GM12878 (cell line): ENCODE measurements at regions not wholly inside any gene's neighbourhood (a gene's known extent, or its start where the extent isn't known, plus 50 kb on each side); places are given as distances from the start of the nearest gene placed in this dataset.

Experiments
- BHLHE40 ChIP-seq, 2 experiments: fragments of 450-650 bp in 1 of 2; IDR thresholded peaks; 2 replicates each; pipeline ENCODE4 v1.6.1; 2011 to 2017; ENCODE audit warnings: low read depth in 2 of 2, borderline replicate concordance in 1 of 2, improper control_type of control experiment in 1 of 2, low read length in 1 of 2, mild to moderate bottlenecking in 1 of 2
- BMI1 ChIP-seq: fragments of 450-650 bp; IDR thresholded peaks from 2 replicates; pipeline ENCODE4 v1.6.1; 2016; ENCODE audit warnings: mild to moderate bottlenecking, moderate library complexity, borderline replicate concordance
- BRCA1 ChIP-seq: IDR thresholded peaks from 2 replicates; pipeline ENCODE4 v1.6.1; 2011; ENCODE audit warnings: low read depth, low read length, improper control_type of control experiment
- EP300 ChIP-seq, 2 experiments: fragments of 150-350 bp in 1 of 2; IDR thresholded peaks; 2 replicates each; pipeline ENCODE4 v1.6.1; 2011 to 2012; ENCODE audit warnings: low read depth in 2 of 2, low read length in 2 of 2, borderline replicate concordance in 1 of 2, improper control_type of control experiment in 1 of 2, inconsistent platforms in 1 of 2; ENCODE audit not compliant: control insufficient read depth in 1 of 2
- HDAC6 ChIP-seq: fragments of 200-600 bp; sonication (generic); IDR thresholded peaks from one replicate; pipeline ENCODE4 v1.8.0; 2017; ENCODE audit warnings: antibody characterized with exemption; ENCODE audit not compliant: unreplicated experiment
- RCOR1 ChIP-seq: conservative IDR thresholded peaks from 2 replicates; pipeline ENCODE4 v1.6.1; 2012; ENCODE audit warnings: low read depth, low read length, improper control_type of control experiment
- STAT1 ChIP-seq: fragments of 450-650 bp; conservative IDR thresholded peaks from 2 replicates; pipeline ENCODE4 v1.6.1; 2014; ENCODE audit warnings: antibody characterized with exemption, mild to moderate bottlenecking
- TF ChIP-seq, protein P1 (sequence below), 3 experiments: IDR thresholded peaks in 2 of 3; conservative IDR thresholded peaks in 1 of 3; 2 replicates each; pipeline ENCODE4 v1.5.1; 2011; ENCODE audit warnings: low read depth in 3 of 3, low read length in 3 of 3, mild to moderate bottlenecking in 3 of 3, control low read depth in 2 of 3, moderate library complexity in 2 of 3, inconsistent platforms in 1 of 3, mixed read lengths in 1 of 3; ENCODE audit not compliant: control insufficient read depth in 2 of 3, insufficient read depth in 1 of 3; ENCODE audit errors: extremely low read depth in 1 of 3

DNA sequence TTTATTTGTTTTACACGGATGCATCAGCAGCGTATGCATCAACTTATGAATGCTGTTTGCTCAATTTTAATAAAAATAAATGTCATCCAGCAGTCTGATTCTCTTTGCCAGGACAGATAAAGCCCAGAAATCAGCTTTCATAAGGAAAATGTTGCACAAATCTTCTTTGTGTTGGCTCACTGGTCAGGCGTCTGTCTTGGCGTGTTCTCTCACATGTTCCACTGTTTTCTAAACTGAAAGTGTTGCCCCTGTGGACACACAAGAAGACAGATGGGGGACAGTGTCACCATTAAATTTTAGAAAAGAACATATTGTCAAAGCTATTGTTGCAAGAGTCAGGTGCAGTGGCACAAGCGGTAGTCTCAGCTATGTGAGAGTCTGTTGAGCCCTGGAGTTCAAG, 316.2 kb downstream of the CENPC start:
- no peak for TF ChIP-seq EP300 (IDR thresholded peaks at IDR 0.05; ENCODE audit: borderline replicate concordance in 1 of 2, control insufficient read depth in 1 of 2, low read depth in 2 of 2, low read length in 2 of 2)
- TF ChIP-seq, protein P1, sequence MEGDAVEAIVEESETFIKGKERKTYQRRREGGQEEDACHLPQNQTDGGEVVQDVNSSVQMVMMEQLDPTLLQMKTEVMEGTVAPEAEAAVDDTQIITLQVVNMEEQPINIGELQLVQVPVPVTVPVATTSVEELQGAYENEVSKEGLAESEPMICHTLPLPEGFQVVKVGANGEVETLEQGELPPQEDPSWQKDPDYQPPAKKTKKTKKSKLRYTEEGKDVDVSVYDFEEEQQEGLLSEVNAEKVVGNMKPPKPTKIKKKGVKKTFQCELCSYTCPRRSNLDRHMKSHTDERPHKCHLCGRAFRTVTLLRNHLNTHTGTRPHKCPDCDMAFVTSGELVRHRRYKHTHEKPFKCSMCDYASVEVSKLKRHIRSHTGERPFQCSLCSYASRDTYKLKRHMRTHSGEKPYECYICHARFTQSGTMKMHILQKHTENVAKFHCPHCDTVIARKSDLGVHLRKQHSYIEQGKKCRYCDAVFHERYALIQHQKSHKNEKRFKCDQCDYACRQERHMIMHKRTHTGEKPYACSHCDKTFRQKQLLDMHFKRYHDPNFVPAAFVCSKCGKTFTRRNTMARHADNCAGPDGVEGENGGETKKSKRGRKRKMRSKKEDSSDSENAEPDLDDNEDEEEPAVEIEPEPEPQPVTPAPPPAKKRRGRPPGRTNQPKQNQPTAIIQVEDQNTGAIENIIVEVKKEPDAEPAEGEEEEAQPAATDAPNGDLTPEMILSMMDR (IDR thresholded peaks at IDR 0.05 in 2 of 3, conservative IDR thresholded peaks at IDR 0.05 in 1 of 3; ENCODE audit: control insufficient read depth in 2 of 3, extremely low read depth in 1 of 3, insufficient read depth in 1 of 3, low read depth in 3 of 3, low read length in 3 of 3): no peak
- no peak for TF ChIP-seq RCOR1
- no peak for TF ChIP-seq BMI1
- TF ChIP-seq BRCA1: no peak
- TF ChIP-seq HDAC6: no peak
- TF ChIP-seq STAT1: no peak
- TF ChIP-seq BHLHE40 (IDR thresholded peaks at IDR 0.05; ENCODE audit: borderline replicate concordance in 1 of 2, low read depth in 2 of 2, low read length in 1 of 2): no peak
